Right lobe of liver (tissue), 6 donors: ENCODE measurements at regions not wholly inside any gene's neighbourhood (a gene's known extent, or its start where the extent isn't known, plus 50 kb on each side); places are given as distances from the start of the nearest gene placed in this dataset.

ENCODE experiments used
- ATAC-seq, 4 donors: fragments of 200-7000 bp; cut with Tn5 transposase; one replicate each; pipeline ENCODE4 v1.9.1; 2020; ENCODE audit warnings: mild to moderate bottlenecking in 4 of 4, moderate library complexity in 4 of 4
- DNase-seq, 3 donors: peaks; one replicate each; pipeline ENCODE4 v3.0.0-alpha.2; 2020
- H3K27ac ChIP-seq, 3 donors: fragments of 200-600 bp; one replicate each; pipeline ENCODE4 v1.8.0; 2022
- H3K27me3 ChIP-seq, 2 donors: fragments of 200-600 bp; one replicate each; pipeline ENCODE4 v1.8.0; 2022
- H3K36me3 ChIP-seq, 4 donors: fragments of 200-600 bp; sonication (generic) in 1 of 4; one replicate each; pipeline versions ENCODE4 v1.5.1 to v1.8.0; 2017 to 2022; ENCODE audit warnings: control low read depth in 1 of 4
- H3K4me1 ChIP-seq, 4 donors: fragments of 200-600 bp; sonication (generic) in 1 of 4; one replicate each; pipeline versions ENCODE4 v1.5.1 to v1.8.0; 2017 to 2022; ENCODE audit warnings: control low read depth in 1 of 4
- H3K4me3 ChIP-seq, 3 donors: fragments of 200-600 bp; one replicate each; pipeline ENCODE4 v1.8.0; 2022
- H3K9me3 ChIP-seq, 4 donors: fragments of 200-600 bp; sonication (generic) in 1 of 4; one replicate each; pipeline versions ENCODE4 v1.5.1 to v1.8.0; 2017 to 2022; ENCODE audit warnings: control low read depth in 1 of 4
- CTCF ChIP-seq, 4 donors: fragments of 200-600 bp in 3 of 4; fragments of 450-650 bp in 1 of 4; IDR thresholded peaks; one replicate each; pipeline versions ENCODE4 v1.5.1 to v1.8.0; 2016 to 2022; ENCODE audit warnings: antibody characterized with exemption in 4 of 4, mild to moderate bottlenecking in 2 of 4
- POLR2A ChIP-seq: fragments of 450-650 bp; IDR thresholded peaks from one replicate; pipeline ENCODE4 v1.6.1; 2017; ENCODE audit warnings: antibody characterized with exemption, mild to moderate bottlenecking
- WGBS: methylation state at CpG from one replicate; pipeline ENCODE4 v1.1.6; 2018; ENCODE audit warnings: low coverage, low lambda C conversion rate; ENCODE audit not compliant: insufficient coverage; ENCODE audit errors: missing lambda C conversion rate; 5-methylcytosine and 5-hydroxymethylcytosine counted together
- intact Hi-C, 2 donors: fragments of 100-400 bp; cut with DNase I; formaldehyde crosslinking; loops; one replicate each; pipeline versions ENCODE4 v1.11.2 to v1.14.1; 2022
- donor health status: DM: no; HTN: yes; CAD: no.
- donor health status: DM: no; HTN: no; CAD: no.
- donor health status: DM: no; HTN: no; CAD: no.
- donor health status: DM: no; HTN: yes; CAD: no.
- donor health status: DM: no; HTN: yes; CAD: no.

DNA sequence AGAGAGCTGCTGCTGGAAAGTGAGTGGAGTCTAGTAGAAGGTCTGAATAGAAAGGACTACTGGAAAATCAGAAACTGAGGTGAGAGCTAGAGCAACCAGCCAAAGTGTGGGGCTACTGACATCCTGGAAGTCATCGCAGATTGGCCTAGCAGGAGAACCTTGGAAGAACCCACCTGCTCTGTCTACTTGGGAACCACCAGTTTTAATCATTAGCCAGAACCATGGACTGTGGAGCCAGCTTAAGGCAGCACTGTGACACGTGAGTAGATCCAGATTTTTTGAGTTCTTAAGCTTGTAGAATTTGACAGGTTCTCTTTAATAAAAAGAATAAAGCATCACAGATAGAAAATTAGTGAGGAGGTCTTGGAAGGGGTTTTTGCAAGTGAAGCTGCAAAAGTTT is 179.1 kb upstream of the PEX5L start:
- no peaks in the 10 kb centered on the region for H3K36me3 ChIP-seq
- DNase-seq (no peak), ATAC-seq (no peak)
- H3K27ac ChIP-seq: no peak overlapping the region
- no peaks in the 10 kb centered on the region for H3K9me3 ChIP-seq
- no peak overlapping the region for H3K4me3 ChIP-seq
- TF ChIP-seq POLR2A (no peak), CTCF (IDR thresholded peaks at IDR 0.05) (no peak)
- no peaks in the 10 kb centered on the region for H3K27me3 ChIP-seq
- no peaks in the 10 kb centered on the region for H3K4me1 ChIP-seq
- intact Hi-C loops: no loop called here
- 28% methylated on average over 2 of the region's 2 CpGs for WGBS

DNA sequence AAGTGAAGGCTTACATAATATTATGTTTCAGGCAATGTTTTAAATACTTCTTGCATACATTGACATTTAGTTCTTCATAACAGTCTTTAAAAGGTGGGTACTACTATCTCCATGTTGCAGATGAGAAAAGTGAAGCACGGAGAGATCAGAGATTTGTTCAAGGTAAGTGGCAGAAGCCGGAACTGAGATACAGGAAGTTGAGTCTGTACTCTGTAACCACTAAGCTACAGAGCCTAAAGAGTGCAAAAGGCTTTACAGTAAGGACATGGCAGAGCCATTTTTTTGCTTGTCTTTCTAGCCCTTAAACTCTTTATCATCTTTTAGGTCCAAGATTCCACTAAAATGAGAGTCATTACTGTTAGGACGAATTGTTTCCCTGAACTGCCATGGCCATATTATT is 186.5 kb upstream of the PEX5L start:
- 36% methylated on average over 3 of the region's 3 CpGs for WGBS
- H3K4me1 ChIP-seq: no peaks in the 10 kb centered on the region
- H3K9me3 ChIP-seq: no peaks in the 10 kb centered on the region
- no peaks in the 10 kb centered on the region for H3K36me3 ChIP-seq
- ATAC-seq (no peak), DNase-seq (no peak)
- TF ChIP-seq POLR2A: no peak
- no peak for TF ChIP-seq CTCF (IDR thresholded peaks at IDR 0.05)
- no peak overlapping the region for H3K4me3 ChIP-seq
- intact Hi-C loops: no loop called here
- H3K27ac ChIP-seq: no peak overlapping the region
- no peaks in the 10 kb centered on the region for H3K27me3 ChIP-seq

- Histone ChIP-seq H3K27ac (no peak overlapping the region), H3K4me1 (no peaks in the 10 kb centered on the region), H3K27me3 (no peaks in the 10 kb centered on the region), H3K9me3 (peaks cover 0 to 5% (median 0%) of the 10 kb centered on the region in 4 donors), H3K36me3 (no peaks in the 10 kb centered on the region), H3K4me3 (no peak overlapping the region)
- ATAC-seq (no peak), DNase-seq (no peak)
- no peak for TF ChIP-seq CTCF (IDR thresholded peaks at IDR 0.05)
- no peak for TF ChIP-seq POLR2A
- intact Hi-C loops: no loop called here
Observed at GRCh38 chr3:180229113-180229512, 192.4 kb upstream of the PEX5L start.

DNA sequence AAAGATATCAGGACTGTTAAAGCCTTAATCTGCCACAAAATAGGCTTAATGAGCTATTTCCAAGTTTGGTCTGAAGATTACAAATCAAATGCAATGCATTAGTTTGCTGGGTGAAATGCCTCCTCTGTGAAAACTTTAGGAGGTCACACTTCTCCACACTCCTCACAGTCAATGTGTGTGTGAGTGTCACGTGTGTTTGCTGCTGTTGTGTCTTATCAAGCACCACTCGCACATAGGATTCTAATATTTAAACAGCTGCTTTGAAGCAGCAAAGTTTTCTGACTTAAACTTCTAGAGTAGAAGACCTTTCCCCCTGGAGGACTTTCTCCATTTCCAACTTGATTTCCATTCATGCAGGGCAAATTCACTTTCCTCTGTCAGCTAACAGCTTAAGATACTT is 203.2 kb upstream of the PEX5L start:
- Histone ChIP-seq H3K9me3 (no peaks in the 10 kb centered on the region), H3K4me1 (no peaks in the 10 kb centered on the region), H3K36me3 (no peaks in the 10 kb centered on the region), H3K27ac (no peak overlapping the region), H3K4me3 (no peak overlapping the region), H3K27me3 (no peaks in the 10 kb centered on the region)
- 28% methylated on average over 2 of the region's 2 CpGs for WGBS
- no peak for TF ChIP-seq CTCF (IDR thresholded peaks at IDR 0.05)
- no peak for TF ChIP-seq POLR2A
- no peak for ATAC-seq
- intact Hi-C loops: no loop called here
- DNase-seq: no peak

DNA sequence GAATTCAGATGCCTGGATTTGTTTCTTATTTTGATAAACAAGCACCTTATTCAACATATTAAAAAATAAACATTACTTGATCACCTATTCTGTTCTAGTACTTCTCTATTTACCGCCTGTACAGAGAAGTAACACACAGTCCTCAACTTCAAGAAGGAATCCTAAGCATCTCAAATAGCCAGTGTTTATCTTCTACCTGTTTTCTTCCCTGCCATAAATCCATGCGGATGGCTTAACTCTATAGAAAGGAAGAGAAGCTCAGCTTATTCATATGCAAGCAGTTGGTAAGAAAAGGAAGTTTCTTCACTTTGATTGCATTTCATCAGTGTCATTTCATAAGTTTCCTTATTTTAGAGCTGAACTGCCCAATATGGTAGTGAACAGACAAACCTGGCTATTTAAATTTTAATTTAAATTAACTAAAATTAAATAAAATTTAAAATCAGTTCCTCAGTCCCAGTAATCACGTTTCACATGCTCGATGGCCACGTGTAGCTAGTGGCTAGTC is 210.0 kb upstream of the PEX5L start:
- H3K4me1 ChIP-seq: no peaks in the 10 kb centered on the region
- ATAC-seq (no peak), DNase-seq (no peak)
- intact Hi-C loops: no loop called here
- H3K27ac ChIP-seq: no peak overlapping the region
- H3K4me3 ChIP-seq: no peak overlapping the region
- no peak for TF ChIP-seq POLR2A
- TF ChIP-seq CTCF (IDR thresholded peaks at IDR 0.05): no peak
- WGBS: 29% methylated on average over 5 of the region's 5 CpGs
- no peaks in the 10 kb centered on the region for H3K36me3 ChIP-seq
- no peaks in the 10 kb centered on the region for H3K9me3 ChIP-seq
- H3K27me3 ChIP-seq: no peaks in the 10 kb centered on the region
